HCT116 (cell line): ENCODE measurements at regions not wholly inside any gene's neighbourhood (a gene's known extent, or its start where the extent isn't known, plus 50 kb on each side); places are given as distances from the start of the nearest gene placed in this dataset.

Experiments
- CBX3 ChIP-seq: IDR thresholded peaks from 2 replicates; pipeline ENCODE4 v1.6.1; 2012; ENCODE audit warnings: low read depth
- EZH2 ChIP-seq: fragments of 200-600 bp; sonication (generic); IDR thresholded peaks from 2 replicates; pipeline ENCODE4 v1.6.1; 2017; ENCODE audit warnings: antibody characterized with exemption, mixed run types
- EZH2phosphoT487 ChIP-seq: fragments of 200-600 bp; IDR thresholded peaks from 2 replicates; pipeline ENCODE4 v1.6.1; 2018; ENCODE audit warnings: antibody characterized with exemption, borderline replicate concordance
- TCF7L2 ChIP-seq: IDR thresholded peaks from 2 replicates; pipeline ENCODE4 v1.7.0; 2011; ENCODE audit warnings: borderline replicate concordance, inconsistent platforms; ENCODE audit not compliant: insufficient read depth, insufficient read length; ENCODE audit errors: extremely low read depth
- TF ChIP-seq, protein P1 (sequence below), 3 experiments: fragments of 200-600 bp in 1 of 3; sonication (generic) in 1 of 3; IDR thresholded peaks in 2 of 3; conservative IDR thresholded peaks in 1 of 3; 2 replicates each; pipeline ENCODE4 v1.5.1; 2012 to 2017; ENCODE audit warnings: low read depth in 2 of 3, low read length in 2 of 3, antibody characterized with exemption in 1 of 3, borderline replicate concordance in 1 of 3, control low read depth in 1 of 3, mild to moderate bottlenecking in 1 of 3, mixed read lengths in 1 of 3, mixed run types in 1 of 3, moderate library complexity in 1 of 3; ENCODE audit not compliant: insufficient read depth in 1 of 3

GRCh38 chr17:5952518-5952917 is 117.7 kb upstream of the WSCD1 start:
- TF ChIP-seq, protein P1, sequence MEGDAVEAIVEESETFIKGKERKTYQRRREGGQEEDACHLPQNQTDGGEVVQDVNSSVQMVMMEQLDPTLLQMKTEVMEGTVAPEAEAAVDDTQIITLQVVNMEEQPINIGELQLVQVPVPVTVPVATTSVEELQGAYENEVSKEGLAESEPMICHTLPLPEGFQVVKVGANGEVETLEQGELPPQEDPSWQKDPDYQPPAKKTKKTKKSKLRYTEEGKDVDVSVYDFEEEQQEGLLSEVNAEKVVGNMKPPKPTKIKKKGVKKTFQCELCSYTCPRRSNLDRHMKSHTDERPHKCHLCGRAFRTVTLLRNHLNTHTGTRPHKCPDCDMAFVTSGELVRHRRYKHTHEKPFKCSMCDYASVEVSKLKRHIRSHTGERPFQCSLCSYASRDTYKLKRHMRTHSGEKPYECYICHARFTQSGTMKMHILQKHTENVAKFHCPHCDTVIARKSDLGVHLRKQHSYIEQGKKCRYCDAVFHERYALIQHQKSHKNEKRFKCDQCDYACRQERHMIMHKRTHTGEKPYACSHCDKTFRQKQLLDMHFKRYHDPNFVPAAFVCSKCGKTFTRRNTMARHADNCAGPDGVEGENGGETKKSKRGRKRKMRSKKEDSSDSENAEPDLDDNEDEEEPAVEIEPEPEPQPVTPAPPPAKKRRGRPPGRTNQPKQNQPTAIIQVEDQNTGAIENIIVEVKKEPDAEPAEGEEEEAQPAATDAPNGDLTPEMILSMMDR (IDR thresholded peaks at IDR 0.05 in 2 of 3, conservative IDR thresholded peaks at IDR 0.05 in 1 of 3; ENCODE audit: borderline replicate concordance in 1 of 3, insufficient read depth in 1 of 3, low read depth in 2 of 3, low read length in 2 of 3), result no peak
- TF ChIP-seq EZH2phosphoT487, result no peak
- TF ChIP-seq CBX3, result no peak
- TF ChIP-seq TCF7L2, result no peak
- no peak for TF ChIP-seq EZH2
